RPMI7951 (cell line): ENCODE measurements at regions not wholly inside any gene's neighbourhood (a gene's known extent, or its start where the extent isn't known, plus 50 kb on each side); places are given as distances from the start of the nearest gene placed in this dataset.
A peak's percentile ranks its signal among the peaks of the same experiment; 100 is the strongest.

Source experiments
- DNase-seq: peaks from one replicate; pipeline ENCODE4 v3.0.0-alpha.2; 2012; ENCODE audit warnings: low read depth

DNA sequence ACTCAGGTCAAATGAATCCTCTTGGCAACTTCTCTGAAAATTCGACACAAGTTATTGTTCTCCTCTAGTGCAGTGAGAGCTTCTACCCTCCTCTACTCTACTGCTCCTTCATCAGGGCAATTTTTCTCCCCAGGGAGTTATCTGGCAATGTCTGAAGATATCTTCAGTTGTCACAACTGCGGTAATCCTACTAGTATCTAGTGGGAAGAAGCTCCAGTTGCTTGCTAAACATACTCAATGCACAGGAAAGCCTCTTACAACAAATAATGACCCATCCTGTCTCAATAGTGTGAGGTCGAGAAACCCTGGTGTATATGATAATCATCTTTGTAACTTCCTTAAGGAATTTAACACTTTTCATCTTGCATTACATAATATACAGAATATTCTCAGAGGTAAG, 1147.6 kb downstream of the IGSF11 start:
- no peak for DNase-seq

- DNase-seq: no peak
Measured at GRCh38 chr3:117887901-117888300, 1146.7 kb downstream of the IGSF11 start.

- peak; percentile 14 for DNase-seq
Measured at GRCh38 chr3:117892431-117892841, 1142.2 kb downstream of the IGSF11 start.

DNA sequence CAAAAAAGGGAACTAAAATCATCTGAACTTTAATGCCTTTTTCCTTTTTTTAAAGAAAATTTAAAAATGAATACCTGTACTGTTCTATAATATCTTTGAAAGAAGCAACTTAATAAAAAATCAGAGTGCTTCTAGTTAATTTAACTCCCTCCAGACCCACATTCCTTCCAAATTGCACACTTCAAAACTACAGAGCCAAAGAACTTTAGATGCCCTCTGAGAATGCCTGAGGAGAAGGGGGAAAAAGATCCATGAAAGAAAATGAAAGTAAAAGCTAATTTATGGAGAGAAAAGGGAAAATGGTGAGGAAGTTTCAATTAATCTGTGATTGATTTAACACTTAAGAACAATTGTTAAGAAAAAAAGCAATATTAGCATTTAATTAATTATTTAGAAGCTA, 1141.6 kb downstream of the IGSF11 start:
- DNase-seq: no peak

- no peak for DNase-seq
Measured at GRCh38 chr3:117893638-117894037, 1141.0 kb downstream of the IGSF11 start.

- no peak for DNase-seq
Measured at GRCh38 chr3:117898722-117899522, 1135.7 kb downstream of the IGSF11 start.

- DNase-seq: no peak
Measured at GRCh38 chr3:117903226-117903625, 1131.4 kb downstream of the IGSF11 start.

- DNase-seq: no peak
Measured at GRCh38 chr3:117910820-117911521, 1123.7 kb downstream of the IGSF11 start.

DNA sequence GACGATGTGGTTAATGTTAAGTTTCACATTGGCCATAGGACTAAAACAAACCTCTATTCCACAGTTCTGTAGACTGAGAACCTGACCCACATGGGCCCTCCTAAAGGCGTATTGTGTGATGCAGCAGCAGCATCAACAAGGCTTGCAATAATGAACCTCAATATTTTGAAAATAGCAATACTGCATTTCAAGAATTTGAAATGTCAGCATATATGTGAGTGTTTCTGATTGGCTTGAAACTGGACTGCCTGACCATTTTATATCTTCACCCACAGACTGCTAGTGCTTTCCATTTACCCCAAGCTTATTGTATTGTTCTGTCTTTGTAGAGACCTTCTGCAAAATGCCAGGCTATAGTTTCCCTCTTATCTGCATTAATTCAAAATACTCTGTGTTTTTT, 1122.3 kb downstream of the IGSF11 start:
- no peak for DNase-seq

- no peak for DNase-seq
Measured at GRCh38 chr3:117914540-117915100, 1120.0 kb downstream of the IGSF11 start.

DNA sequence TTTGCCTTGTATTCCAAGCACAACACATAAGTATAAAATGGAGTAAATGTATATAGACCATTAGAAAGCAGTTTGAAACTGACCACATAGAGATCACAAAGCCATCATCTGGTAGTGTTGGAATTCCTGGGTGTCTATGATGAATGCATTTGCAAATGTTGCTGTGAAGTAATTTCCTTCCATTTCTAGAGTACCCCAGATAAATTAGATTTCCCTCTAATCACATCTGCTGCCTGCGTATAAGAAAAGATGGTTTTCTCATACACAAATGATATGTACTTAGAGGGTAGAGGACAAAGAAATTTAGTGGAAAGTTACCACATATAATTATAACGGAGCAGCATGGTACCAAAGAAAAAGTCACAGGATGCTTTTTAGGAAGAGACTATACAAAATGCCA, 1117.8 kb downstream of the IGSF11 start:
- DNase-seq: no peak

DNA sequence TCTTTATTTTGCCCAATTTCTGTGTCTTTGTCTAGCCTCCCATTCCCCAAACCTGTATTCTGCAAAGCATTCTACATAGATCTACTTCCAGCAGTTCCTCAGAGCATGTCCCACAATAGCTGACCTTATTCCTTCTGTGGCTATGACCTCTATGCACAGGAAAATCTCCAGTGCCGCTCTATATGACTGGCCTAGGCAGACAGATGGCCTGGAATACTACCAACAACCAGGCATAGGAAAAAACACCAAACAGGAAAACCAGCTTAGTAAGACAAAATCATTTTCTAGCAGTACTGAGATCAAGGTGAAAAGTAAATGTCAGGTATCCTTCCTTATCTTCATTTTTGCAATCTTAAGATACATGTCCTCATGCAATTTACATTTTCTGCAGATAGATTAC, 1115.0 kb downstream of the IGSF11 start:
- no peak for DNase-seq

- no peak for DNase-seq
Measured at GRCh38 chr3:117920253-117920898, 1114.3 kb downstream of the IGSF11 start.

DNA sequence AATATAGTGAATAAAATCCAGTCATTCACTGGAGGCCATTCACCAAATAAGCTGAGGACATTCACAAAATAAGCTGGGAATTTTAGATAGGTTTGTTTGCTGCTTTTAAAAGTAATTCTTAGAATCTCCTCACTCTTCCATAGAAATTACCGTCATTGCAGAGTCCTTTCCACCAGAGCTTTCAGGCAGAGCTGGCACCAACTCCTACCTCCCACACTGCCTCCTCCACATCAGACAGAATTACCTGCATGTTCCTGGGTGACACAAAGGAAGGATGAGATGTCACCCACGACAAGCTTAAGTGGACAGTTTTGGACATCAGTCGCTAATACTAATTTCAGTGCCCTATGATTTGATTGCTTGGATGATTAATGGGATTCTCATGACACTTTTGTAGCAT, 1113.2 kb downstream of the IGSF11 start:
- no peak for DNase-seq

DNA sequence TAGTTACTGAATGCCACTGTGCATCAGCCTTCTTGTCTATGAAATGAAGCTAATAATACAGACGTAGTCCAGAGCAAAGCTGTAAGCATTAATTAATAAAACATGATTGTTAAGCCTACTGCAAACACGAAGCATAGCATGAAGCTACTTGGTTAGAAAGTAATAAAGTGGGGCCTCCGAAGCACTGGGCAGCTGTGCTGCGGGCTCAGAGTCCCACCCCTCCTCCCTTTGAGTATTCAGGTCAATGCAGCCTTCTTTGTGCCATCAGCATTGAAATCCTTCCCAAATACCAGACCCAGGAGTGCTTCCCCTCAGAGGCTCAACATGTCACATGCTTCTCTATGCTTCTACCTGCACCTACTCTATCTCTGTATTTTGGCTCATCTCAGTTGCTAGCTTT, 1112.6 kb downstream of the IGSF11 start:
- DNase-seq: no peak

- no peak for DNase-seq
Measured at GRCh38 chr3:117926819-117927218, 1107.8 kb downstream of the IGSF11 start.

- no peak for DNase-seq
Measured at GRCh38 chr3:117927825-117928224, 1106.8 kb downstream of the IGSF11 start.

DNA sequence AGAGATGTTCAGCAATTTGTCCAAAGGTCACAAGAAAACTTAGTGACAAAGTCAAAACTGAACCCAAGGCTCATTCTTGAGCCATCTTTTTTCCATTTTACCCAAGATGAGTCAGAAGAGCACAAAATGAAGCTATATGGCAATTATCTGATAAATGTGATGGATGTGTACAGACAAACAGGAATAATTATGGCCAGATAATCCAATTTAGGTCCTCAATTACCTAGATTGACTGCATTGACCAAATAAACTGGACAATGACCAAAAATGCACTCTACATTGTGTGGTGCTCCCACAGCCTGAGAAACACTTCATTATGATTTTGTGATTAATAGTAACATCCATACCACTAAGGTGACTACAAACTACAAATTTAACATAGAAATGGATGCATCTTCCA, 1105.8 kb downstream of the IGSF11 start:
- DNase-seq: no peak

DNA sequence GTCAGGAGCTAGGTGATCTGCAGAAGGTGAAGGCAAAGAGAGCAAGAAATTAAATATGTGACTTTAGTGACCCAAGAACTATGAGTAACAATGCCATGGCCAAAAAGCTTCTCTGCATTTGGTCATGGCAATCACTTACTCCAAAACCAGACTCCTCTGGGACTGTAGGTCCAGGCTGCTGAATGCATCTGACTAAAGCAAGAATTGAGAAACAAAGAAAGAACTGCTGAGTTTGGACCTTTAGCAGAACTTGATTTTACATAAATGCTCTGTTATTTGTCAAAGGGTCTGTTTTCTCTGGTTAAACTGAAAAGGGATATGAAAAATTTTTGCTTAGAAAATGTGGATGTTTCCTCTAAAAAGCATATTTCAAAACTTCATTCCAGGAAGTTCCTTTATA, 1102.2 kb downstream of the IGSF11 start:
- no peak for DNase-seq

DNA sequence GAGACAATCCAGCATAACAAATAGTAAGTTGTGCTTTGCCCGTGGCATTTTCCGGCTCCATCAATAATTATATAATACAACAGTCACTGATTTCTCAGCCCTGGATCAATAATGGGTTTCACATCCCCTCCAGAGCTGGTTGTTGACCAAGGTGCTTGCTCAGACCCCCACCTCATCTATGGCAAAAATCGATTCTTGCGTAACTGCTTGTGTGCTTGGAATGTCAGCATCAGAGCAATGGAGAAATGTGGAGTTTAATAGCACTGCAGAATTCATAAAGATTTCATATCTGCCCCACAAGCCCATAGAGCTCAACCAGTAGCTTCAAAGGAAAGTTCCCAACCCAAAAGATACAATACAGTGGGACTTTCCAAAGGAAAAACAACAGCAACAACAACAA, 1098.5 kb downstream of the IGSF11 start:
- no peak for DNase-seq

GRCh38 chr3:117938974-117939373, 1095.7 kb downstream of the IGSF11 start:
- DNase-seq: no peak

DNA sequence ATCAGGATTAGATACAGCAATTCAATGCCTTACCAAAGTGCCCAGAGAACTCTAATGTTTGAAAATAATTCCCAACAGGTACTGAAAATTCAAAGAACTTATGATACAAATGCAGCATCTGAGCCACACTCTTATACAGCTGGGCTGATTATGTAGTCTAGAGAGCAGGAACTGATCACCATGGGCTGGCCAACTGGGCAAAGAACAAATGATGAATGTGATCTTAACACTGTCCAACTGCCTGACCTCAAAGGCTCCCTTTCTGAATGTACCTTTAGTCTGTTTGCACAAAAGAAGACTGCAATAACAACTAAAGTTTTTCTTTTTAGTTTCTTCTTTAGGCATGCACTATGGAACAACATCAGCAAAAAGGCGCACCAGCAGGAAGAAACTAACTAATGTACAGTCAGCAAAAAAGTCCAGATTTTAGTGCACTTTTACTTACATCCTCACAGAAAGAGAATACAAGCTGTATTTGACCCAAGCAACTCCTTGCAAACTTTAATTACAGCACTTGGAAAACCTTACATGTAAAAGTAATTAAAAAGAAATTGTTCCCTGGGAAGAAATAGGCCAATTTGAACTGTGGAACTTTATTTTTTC, 1095.1 kb downstream of the IGSF11 start:
- no peak for DNase-seq
